ENCODE measurements at regions not wholly inside any gene's neighbourhood (a gene's known extent, or its start where the extent isn't known, plus 50 kb on each side); places are given as distances from the start of the nearest gene placed in this dataset.

DNA sequence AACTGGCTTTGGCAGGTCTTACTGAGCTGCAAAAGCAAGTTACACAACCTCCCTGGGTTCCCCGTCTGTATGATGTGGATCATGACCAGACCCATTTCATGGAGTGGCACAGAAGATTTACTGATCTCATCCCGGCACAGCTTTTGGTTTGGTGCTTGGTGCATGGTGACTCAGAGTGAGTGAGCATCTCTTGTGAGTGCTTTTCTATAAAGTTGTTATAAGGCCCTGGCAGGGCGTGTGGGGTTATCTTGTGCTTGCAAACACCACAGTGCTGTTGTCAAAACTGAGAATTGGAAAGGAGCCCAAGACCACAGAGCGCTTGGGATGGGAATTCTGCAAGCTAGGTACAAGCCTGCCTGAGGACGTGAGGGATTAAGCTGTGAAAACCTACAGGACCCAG is 425.2 kb downstream of the GADD45G start (continued):
- TF ChIP-seq, protein P1, sequence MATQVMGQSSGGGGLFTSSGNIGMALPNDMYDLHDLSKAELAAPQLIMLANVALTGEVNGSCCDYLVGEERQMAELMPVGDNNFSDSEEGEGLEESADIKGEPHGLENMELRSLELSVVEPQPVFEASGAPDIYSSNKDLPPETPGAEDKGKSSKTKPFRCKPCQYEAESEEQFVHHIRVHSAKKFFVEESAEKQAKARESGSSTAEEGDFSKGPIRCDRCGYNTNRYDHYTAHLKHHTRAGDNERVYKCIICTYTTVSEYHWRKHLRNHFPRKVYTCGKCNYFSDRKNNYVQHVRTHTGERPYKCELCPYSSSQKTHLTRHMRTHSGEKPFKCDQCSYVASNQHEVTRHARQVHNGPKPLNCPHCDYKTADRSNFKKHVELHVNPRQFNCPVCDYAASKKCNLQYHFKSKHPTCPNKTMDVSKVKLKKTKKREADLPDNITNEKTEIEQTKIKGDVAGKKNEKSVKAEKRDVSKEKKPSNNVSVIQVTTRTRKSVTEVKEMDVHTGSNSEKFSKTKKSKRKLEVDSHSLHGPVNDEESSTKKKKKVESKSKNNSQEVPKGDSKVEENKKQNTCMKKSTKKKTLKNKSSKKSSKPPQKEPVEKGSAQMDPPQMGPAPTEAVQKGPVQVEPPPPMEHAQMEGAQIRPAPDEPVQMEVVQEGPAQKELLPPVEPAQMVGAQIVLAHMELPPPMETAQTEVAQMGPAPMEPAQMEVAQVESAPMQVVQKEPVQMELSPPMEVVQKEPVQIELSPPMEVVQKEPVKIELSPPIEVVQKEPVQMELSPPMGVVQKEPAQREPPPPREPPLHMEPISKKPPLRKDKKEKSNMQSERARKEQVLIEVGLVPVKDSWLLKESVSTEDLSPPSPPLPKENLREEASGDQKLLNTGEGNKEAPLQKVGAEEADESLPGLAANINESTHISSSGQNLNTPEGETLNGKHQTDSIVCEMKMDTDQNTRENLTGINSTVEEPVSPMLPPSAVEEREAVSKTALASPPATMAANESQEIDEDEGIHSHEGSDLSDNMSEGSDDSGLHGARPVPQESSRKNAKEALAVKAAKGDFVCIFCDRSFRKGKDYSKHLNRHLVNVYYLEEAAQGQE (IDR thresholded peaks at IDR 0.05; ENCODE audit: low read depth): no peak
- TF ChIP-seq POLR2AphosphoS5 (IDR thresholded peaks at IDR 0.05; ENCODE audit: low read depth, low read length): no peak

DNA sequence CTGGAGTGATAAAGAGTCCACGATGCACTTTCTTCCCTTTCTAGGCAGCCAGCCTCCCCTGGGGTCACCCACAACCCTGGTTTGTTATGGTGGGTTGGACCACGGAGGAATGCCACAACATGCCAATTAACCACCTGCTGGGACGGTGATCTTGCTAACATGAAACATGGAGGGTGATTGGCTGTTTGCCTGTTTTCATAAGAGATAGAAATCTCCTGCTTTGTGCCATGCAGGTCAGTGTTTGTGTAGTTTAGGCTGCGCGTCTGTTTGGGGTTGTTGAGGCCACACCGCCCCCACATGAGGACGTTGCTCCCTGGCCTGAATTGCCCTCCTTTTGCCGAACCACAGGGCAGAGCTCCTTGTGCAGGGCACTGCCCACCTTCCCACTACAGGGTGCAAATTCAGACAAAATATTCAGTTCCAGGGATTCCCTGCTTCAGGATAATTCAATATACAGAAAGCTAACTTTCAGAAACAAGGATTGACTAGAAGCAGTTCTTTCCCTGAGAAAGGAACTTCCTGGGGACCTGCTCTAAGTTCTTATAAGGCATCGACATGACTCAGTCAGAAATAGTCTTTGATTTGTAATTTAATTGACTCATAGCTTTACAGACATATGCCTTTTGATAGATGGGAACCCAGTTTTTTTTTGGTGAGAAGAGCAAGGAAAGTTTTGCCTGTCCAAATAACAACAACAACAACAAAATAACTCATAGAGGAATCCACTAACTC is 427.6 kb downstream of the GADD45G start:
- no peak overlapping the region for H2AFZ ChIP-seq (ENCODE audit: low read depth, low read length, poor library complexity, severe bottlenecking)
- no peaks in the 10 kb centered on the region for H3K4me1 ChIP-seq (ENCODE audit: control insufficient read depth in 1 of 2, insufficient read depth in 2 of 2, low read length in 2 of 2)
- H3K27ac ChIP-seq (ENCODE audit: low read depth, low read length): no peak overlapping the region
- no peaks in the 10 kb centered on the region for H4K20me1 ChIP-seq (ENCODE audit: insufficient read depth)
- no peaks in the 10 kb centered on the region for H3K9me3 ChIP-seq (ENCODE audit: control insufficient read depth in 1 of 2, insufficient read depth in 1 of 2, low read depth in 1 of 2, low read length in 2 of 2)
- RAD21 ChIA-PET (ENCODE audit: low non-redundant PET in 1 of 2, low total read pairs in 2 of 2, uncharacterized antibody in 2 of 2, unreplicated experiment in 2 of 2): no interaction called here
- no peaks in the 10 kb centered on the region for H3K9me2 ChIP-seq (ENCODE audit: insufficient read depth)
- DNase-seq (ENCODE audit: low read depth, low spot score) (no peak), ATAC-seq (no peak)
- H3K27me3 ChIP-seq (ENCODE audit: insufficient read depth, low read length): peaks cover 29% of the 10 kb centered on the region
- H3K36me3 ChIP-seq (ENCODE audit: control insufficient read depth in 1 of 2, insufficient read depth in 2 of 2, low read length in 2 of 2): no peaks in the 10 kb centered on the region
- POLR2A ChIA-PET: no interaction called here
- H3K79me2 ChIP-seq (ENCODE audit: insufficient read depth, low read length): no peaks in the 10 kb centered on the region
- TF ChIP-seq POLR2A (IDR thresholded peaks at IDR 0.05; ENCODE audit: borderline replicate concordance, extremely low read depth, insufficient read depth, insufficient read length): no peak
- no peak for TF ChIP-seq EGR1 (IDR thresholded peaks at IDR 0.05; ENCODE audit: low read depth)
- no peak for TF ChIP-seq EZH2phosphoT487 (IDR thresholded peaks at IDR 0.05; ENCODE audit: borderline replicate concordance)
- no peak for TF ChIP-seq ZNF274 (IDR thresholded peaks at IDR 0.05; ENCODE audit: low read depth, low read length)
- TF ChIP-seq SP1 (IDR thresholded peaks at IDR 0.05; ENCODE audit: low read depth): no peak
- no peak for TF ChIP-seq MAX (IDR thresholded peaks at IDR 0.05)
- TF ChIP-seq ZBTB33 (IDR thresholded peaks at IDR 0.05; ENCODE audit: extremely low read depth, insufficient replicate concordance, low read length): no peak
- no peak for TF ChIP-seq ZFX (IDR thresholded peaks at IDR 0.05)
- no peak for TF ChIP-seq CEBPB (IDR thresholded peaks at IDR 0.05; ENCODE audit: low read depth)
- no peak for TF ChIP-seq CTCF (IDR thresholded peaks at IDR 0.05 in 2 of 3, conservative IDR thresholded peaks at IDR 0.05 in 1 of 3; ENCODE audit: borderline replicate concordance in 1 of 3, insufficient read depth in 1 of 3, low read depth in 2 of 3, low read length in 2 of 3)
- H3K4me3 ChIP-seq (replicated peaks in 1 of 2; ENCODE audit: low read depth in 1 of 2, low read length in 2 of 2): no peak overlapping the region
- H3K9ac ChIP-seq (ENCODE audit: low read length): no peak overlapping the region
- intact Hi-C loops (cut with micrococcal nuclease): no loop called here
- no peak overlapping the region for H3K4me2 ChIP-seq (ENCODE audit: low read length)
- CTCF ChIA-PET: no interaction called here
- BruUV-seq (replicated peaks): no TSS peak
